Endothelial cell (in vitro differentiated cells): ENCODE measurements at regions not wholly inside any gene's neighbourhood (a gene's known extent, or its start where the extent isn't known, plus 50 kb on each side); places are given as distances from the start of the nearest gene placed in this dataset.

ENCODE experiments used
- DNase-seq: peaks from one replicate; pipeline ENCODE4 v3.0.0; 2021; ENCODE audit warnings: low spot score
- H3K27ac Mint-ChIP-seq: one replicate; pipeline ENCODE4 v1.8.0; 2021; ENCODE audit warnings: mixed read lengths, inconsistent platforms; ENCODE audit not compliant: unreplicated experiment
- H3K27me3 Mint-ChIP-seq: one replicate; pipeline ENCODE4 v1.8.0; 2021; ENCODE audit warnings: mild to moderate bottlenecking, moderate library complexity, mixed read lengths, inconsistent platforms; ENCODE audit not compliant: unreplicated experiment
- H3K36me3 Mint-ChIP-seq: one replicate; pipeline ENCODE4 v1.8.0; 2021; ENCODE audit warnings: mild to moderate bottlenecking, low read depth, mixed read lengths, inconsistent platforms; ENCODE audit not compliant: unreplicated experiment
- H3K4me1 Mint-ChIP-seq: one replicate; pipeline ENCODE4 v1.8.0; 2021; ENCODE audit warnings: mild to moderate bottlenecking, mixed read lengths, inconsistent platforms; ENCODE audit not compliant: unreplicated experiment
- H3K4me3 Mint-ChIP-seq: one replicate; pipeline ENCODE4 v1.8.0; 2021; ENCODE audit warnings: mild to moderate bottlenecking, mixed read lengths, inconsistent platforms; ENCODE audit not compliant: unreplicated experiment
- H3K9me3 Mint-ChIP-seq: one replicate; pipeline ENCODE4 v1.8.0; 2021; ENCODE audit warnings: mixed read lengths, inconsistent platforms; ENCODE audit not compliant: unreplicated experiment
- CTCF ChIP-seq: fragments of 200-600 bp; sonication (generic); IDR thresholded peaks from one replicate; pipeline ENCODE4 v1.5.0; 2021; ENCODE audit warnings: antibody characterized with exemption; ENCODE audit not compliant: unreplicated experiment

GRCh38 chr12:67759829-67760228 lies 111.3 kb downstream of the DYRK2 start:
- peaks cover 4% of the 10 kb centered on the region for H3K27me3 Mint-ChIP-seq
- H3K4me3 Mint-ChIP-seq: peak overlapping the region; percentile 5
- no peaks in the 10 kb centered on the region for H3K36me3 Mint-ChIP-seq
- peaks cover 13% of the 10 kb centered on the region for H3K4me1 Mint-ChIP-seq
- no peak overlapping the region for H3K27ac Mint-ChIP-seq
- H3K9me3 Mint-ChIP-seq: no peaks in the 10 kb centered on the region
- no peak for TF ChIP-seq CTCF
- DNase-seq: no peak

GRCh38 chr12:67760586-67761275 lies 112.2 kb downstream of the DYRK2 start:
- Mint-ChIP-seq H3K36me3 (no peaks in the 10 kb centered on the region), H3K27ac (no peak overlapping the region), H3K4me3 (no peak overlapping the region), H3K27me3 (peaks cover 4% of the 10 kb centered on the region), H3K4me1 (peaks cover 13% of the 10 kb centered on the region), H3K9me3 (no peaks in the 10 kb centered on the region)
- no peak for TF ChIP-seq CTCF
- DNase-seq: no peak

DNA sequence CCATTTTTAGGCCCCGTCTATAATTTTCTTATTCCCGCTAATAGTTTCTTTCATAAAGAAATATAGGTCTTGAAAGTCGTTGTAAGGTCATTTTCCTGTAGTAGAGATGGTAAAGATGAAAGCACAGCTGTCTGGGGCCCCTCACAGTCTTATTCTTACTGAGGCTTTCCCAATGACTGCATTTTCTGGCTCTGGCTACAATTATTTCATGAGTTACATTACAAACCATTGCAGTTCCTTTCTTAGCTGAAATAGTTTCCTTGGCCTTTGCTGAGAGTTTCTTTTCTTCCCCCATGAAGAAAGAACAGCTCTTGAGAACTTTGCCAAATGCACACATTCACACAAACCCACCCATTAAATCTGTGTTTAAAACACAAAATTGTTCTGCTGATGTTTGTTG lies 113.0 kb downstream of the DYRK2 start:
- Mint-ChIP-seq H3K4me1 (peaks cover 7% of the 10 kb centered on the region), H3K4me3 (no peak overlapping the region), H3K27me3 (peaks cover 4% of the 10 kb centered on the region), H3K27ac (no peak overlapping the region), H3K36me3 (no peaks in the 10 kb centered on the region), H3K9me3 (no peaks in the 10 kb centered on the region)
- no peak for DNase-seq
- no peak for TF ChIP-seq CTCF

DNA sequence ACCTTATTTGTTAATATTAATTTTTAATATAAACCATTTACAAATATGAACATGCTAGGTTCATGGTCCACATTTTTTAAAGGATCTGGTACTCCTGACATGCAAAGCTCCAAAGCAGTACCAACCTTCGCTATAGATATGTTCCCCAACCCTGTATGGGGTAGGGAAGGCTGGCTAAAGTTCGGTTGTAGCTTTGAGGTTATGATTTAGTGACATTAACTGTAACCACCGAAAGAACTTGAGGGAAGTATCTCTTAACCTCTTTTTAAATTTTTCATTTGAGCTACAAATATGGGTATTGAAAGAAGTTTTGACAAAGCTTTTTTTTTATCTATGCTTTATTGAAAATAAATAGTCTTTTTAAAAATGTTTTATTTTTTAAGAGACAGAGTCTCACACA lies 115.5 kb downstream of the DYRK2 start:
- no peak overlapping the region for H3K4me3 Mint-ChIP-seq
- no peak overlapping the region for H3K27ac Mint-ChIP-seq
- TF ChIP-seq CTCF: no peak
- DNase-seq: no peak
- no peaks in the 10 kb centered on the region for H3K4me1 Mint-ChIP-seq
- no peaks in the 10 kb centered on the region for H3K36me3 Mint-ChIP-seq
- no peaks in the 10 kb centered on the region for H3K9me3 Mint-ChIP-seq
- no peaks in the 10 kb centered on the region for H3K27me3 Mint-ChIP-seq

DNA sequence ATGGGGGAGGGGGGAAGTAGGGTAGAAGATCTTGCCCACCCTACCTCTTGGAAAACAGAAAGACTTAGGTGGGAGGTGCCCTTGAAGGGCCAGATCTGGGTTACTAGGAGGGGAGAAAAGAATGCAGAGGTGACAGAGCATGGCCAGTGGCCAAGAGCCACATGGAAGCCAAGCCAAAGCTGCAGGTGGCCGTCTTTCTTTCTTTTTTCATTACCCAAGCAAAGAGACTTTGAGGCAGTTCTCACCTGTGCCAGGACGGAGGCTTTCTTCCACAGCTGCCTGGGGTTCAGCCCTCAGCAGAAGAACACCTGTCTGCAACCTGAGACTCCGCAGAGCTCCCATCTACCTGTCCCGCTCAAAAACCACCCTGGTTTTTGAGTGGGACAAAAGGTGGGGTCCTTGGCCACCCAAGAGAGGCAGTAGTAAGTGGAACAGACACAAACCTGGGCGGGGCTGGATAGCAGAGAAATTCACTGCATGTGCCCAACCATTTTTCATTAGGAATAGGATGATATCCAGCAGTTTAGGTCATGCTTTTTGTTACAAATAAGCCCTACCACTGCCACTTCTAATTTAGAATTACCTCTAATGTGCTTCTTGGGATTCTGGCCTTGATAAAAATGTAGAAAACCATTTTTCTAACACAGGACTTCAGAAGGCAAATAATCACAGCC lies 116.5 kb downstream of the DYRK2 start:
- no peaks in the 10 kb centered on the region for H3K4me1 Mint-ChIP-seq
- no peaks in the 10 kb centered on the region for H3K36me3 Mint-ChIP-seq
- DNase-seq: no peak
- TF ChIP-seq CTCF: no peak
- H3K27me3 Mint-ChIP-seq: no peaks in the 10 kb centered on the region
- H3K27ac Mint-ChIP-seq: no peak overlapping the region
- H3K4me3 Mint-ChIP-seq: no peak overlapping the region
- no peaks in the 10 kb centered on the region for H3K9me3 Mint-ChIP-seq
